ENCODE measurements at regions not wholly inside any gene's neighbourhood (a gene's known extent, or its start where the extent isn't known, plus 50 kb on each side); places are given as distances from the start of the nearest gene placed in this dataset.

DNA sequence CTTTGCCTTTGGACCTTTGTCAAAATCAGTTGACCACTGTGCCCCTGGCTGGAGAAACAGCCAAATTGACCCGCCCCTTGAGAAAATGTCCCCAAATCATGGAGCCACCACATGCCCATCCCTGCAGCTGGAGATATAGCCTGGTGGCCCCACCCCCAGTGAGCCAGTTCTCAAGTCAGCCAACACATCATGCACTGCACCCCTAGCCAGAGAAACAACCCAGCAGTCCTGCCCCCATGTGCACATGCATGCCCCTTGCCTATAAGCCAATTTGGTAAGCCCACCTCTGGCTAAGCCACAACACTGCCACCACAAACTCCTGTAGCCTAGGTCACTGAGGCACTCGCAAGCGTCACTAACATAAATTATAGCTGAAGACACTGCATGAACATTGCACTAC, 174.2 kb upstream of the ECI2 start:
- in situ Hi-C loops (cut with MboI; ENCODE audit: low sequenced_read_pairs), result loop anchor here (25.0 kb wide), 1 partner anchor 628 kb away; no protein-coding TSS in a partner anchor

DNA sequence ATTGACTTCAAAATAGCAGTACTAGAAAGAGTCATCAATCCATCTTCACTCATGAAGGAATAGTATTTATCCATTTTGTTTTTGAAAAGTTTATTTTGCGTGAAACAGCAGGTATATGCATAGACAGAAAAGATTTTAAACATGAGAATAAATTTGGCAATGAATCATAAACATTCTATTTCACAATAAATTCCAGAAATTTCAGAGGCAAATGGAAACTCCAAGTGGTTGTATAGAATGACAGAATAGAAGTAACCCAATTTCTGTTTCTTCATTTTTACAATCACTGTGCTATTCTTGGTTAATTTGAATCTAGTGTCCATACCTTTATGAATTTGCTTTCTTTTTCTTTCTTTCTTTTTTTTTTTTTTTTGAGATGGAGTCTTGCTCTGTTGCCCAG, 173.0 kb upstream of the ECI2 start:
- in situ Hi-C loops (cut with MboI; ENCODE audit: low sequenced_read_pairs), result loop anchor here (25.0 kb wide), 1 partner anchor 629 kb away; no protein-coding TSS in a partner anchor

GRCh38 chr6:4304927-4305455, 169.6 kb upstream of the ECI2 start:
- in situ Hi-C loops (cut with MboI; ENCODE audit: low sequenced_read_pairs), result loop anchor here (25.0 kb wide), 1 partner anchor 632 kb away; no protein-coding TSS in a partner anchor

DNA sequence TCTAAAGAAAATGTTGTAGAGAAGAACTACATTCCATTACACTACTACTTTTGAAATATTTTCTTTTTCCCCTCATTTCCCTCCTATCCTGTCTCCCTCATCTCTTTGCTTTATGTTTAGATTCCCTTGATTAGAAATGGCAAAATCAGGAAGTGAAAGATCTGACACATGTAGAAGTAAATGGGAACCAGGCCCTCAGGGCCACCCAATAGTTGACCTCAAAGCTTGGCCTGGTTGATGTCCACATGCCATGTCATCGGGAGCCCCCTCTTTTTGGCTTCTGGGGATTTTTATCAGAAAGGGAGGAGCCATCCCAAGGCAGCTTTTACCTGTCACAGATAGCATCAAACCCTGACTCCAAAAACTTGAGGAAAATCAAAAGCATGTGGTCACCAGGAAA, 168.3 kb upstream of the ECI2 start:
- in situ Hi-C loops (cut with MboI; ENCODE audit: low sequenced_read_pairs), result loop anchor here (25.0 kb wide), 1 partner anchor 634 kb away; no protein-coding TSS in a partner anchor

- in situ Hi-C loops (cut with MboI; ENCODE audit: low sequenced_read_pairs), result loop anchor here (25.0 kb wide), 1 partner anchor 635 kb away; no protein-coding TSS in a partner anchor
These were observed 167.1 kb upstream of the ECI2 start for GRCh38 chr6:4302524-4302923.

DNA sequence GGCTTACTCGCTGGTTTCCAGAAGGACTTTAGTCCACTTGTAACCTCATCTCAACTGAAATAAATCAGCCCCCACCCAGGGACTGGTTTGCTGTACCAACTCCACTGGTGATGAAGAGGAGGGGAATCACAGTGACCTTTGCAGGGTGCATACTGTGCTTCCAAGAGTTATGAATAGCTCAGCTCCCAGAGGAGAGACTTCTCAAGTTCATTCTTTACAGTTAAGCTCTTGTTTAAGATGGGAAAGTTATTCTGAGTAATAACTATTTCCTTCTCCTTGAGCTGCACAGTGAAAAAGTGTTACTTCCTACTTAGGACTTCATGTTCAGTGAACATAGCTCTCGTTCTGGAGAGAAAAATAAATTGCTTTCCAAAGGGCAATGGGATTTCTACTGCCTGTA, 166.5 kb upstream of the ECI2 start:
- in situ Hi-C loops (cut with MboI; ENCODE audit: low sequenced_read_pairs), result loop anchor here (25.0 kb wide), 1 partner anchor 635 kb away; no protein-coding TSS in a partner anchor

- in situ Hi-C loops (cut with MboI; ENCODE audit: low sequenced_read_pairs), result loop anchor here (25.0 kb wide), 1 partner anchor 636 kb away; no protein-coding TSS in a partner anchor
These were observed 165.5 kb upstream of the ECI2 start for GRCh38 chr6:4300917-4301316.

DNA sequence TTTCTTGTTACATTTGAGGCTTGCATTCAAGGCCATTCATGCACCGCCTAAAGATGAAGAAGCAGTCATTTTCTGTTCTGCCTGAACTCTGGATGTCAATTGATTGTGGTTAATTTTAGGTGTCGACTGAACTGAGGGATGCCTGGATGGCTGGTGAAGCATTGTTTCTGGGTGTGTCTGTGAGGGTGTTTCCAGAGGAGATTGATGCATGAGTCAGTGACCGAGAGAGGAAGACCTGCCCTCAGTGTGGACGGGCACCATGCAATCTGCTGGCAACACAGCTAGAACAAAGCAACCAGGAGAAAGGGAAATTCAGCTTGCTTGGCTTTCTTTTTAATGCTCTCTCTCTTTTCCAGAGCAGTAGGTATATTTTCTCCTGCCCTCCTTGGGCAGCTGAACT, 164.1 kb upstream of the ECI2 start:
- in situ Hi-C loops (cut with MboI; ENCODE audit: low sequenced_read_pairs), result no loop called here

- in situ Hi-C loops (cut with MboI; ENCODE audit: low sequenced_read_pairs), result no loop called here
These were observed 162.0 kb upstream of the ECI2 start for GRCh38 chr6:4297348-4297747.

GRCh38 chr6:4296552-4296951, 161.2 kb upstream of the ECI2 start:
- in situ Hi-C loops (cut with MboI; ENCODE audit: low sequenced_read_pairs), result no loop called here

DNA sequence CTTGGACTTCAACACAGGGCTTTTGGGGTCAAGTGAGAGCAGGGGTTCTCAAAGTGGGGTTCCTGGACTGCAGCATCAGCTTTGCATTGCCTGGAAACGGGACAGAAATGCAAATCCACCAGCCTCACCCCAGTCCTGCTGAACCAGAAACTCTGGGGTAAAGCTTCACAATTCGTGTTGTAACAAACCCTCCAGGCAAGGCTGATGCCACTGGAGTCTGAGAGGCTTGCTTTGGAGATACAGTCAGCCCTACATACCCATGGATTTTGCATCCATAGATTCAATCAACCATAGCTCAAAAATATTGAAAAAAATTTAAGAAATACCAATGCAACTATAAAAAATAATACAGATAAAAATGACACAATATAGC, 160.4 kb upstream of the ECI2 start:
- in situ Hi-C loops (cut with MboI; ENCODE audit: low sequenced_read_pairs), result no loop called here

DNA sequence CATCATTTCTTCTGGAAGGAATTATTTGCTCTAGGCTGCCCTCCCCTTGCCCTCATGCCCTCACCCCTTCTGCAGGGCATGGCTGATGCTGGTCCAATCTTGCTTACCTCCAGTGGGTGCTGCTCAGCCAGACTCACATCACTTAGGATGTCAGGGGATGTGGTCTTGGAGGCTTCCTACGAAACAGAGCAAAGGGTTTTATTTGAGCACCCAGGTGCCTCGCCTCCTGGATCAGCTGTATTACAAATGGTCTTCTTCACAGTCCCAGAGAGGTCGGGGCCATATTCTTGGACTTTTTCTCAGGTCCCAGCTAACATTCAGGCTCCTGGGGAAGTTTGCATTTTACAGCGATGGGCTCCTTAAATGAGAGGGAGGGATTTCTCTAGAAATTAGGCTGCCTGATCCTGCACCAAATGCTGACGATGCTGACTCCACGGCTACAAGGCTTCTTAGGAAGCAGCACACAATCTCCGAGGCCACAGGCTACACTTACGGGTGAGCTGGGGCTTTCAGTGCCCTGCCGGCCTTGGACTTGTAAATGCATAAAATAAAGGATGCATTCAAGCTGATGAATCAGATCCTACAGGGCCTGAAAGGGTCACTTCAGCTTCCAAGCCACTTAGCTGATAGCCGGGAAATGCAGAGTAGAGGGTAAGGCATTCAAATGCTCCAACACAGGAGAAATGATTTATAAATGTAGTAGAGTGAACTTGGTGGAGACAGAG, 159.8 kb upstream of the ECI2 start:
- in situ Hi-C loops (cut with MboI; ENCODE audit: low sequenced_read_pairs), result no loop called here

- in situ Hi-C loops (cut with MboI; ENCODE audit: low sequenced_read_pairs), result no loop called here
These were observed 159.3 kb upstream of the ECI2 start for GRCh38 chr6:4294636-4295035.

DNA sequence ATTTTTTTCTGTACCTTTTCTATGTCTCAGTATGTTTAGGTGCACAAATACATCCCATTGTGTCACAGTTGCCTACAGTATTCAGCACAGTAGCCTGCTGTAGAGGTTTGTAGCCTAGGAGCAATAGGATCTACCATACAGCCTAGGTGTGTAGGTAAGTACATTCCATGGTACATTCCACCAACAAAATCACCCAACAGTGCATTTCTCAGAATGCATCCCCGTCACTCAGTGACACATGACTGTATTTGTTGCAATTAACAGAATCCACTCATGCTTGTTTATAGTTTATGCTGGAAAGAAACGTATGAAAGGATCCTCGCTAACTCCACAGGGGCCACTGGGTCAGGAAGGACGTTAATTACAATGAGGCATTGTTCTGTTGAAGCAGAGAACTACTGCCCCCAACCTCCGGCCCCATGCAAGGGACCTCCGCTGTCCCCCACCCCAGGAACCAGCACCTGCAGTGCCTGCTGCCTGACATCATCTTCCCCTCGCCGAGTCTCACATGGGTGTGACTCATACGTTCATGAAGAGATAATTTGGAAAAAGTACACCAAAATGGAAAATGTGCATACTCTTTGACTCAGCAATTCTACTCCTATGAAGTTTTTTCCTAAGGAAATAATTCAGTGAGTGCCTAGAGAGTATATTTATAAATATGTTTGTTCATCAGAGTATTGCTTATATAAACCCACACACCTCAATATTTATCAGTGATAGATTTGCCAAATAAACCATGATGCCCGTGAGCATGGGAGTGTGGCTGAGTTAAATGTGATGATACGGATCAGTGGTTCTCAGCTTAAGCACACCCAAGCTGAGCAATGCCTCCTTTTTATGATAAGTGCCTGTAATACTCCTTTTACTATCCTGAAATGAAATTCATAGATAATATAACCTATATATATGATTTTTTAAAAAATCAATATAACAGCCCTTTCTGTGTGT, 156.4 kb upstream of the ECI2 start:
- in situ Hi-C loops (cut with MboI; ENCODE audit: low sequenced_read_pairs), result no loop called here

DNA sequence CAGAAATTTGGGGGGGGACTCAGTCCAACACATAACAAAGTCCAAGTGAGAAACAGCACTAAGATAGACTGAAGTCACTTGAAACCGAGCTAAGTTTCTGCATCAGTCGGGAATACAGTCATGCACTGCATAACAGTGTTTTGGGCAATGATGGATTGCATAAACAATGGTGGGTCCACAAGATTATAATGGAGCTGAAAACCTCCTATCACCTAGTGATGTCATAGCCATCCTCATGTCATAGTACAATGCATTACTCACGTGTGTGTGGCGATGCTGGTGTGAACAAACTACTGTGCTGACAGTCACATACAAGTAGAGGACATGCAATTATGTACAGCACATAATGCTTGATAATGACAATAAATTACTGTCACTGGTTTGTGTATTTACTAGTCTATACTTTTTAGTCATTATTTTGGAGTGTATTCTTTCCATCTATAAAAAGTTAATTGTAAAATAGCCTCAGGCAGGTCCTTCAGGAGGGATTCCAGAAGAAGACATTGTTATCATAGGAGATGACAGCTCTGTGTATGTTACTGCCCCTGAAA, 154.5 kb upstream of the ECI2 start:
- in situ Hi-C loops (cut with MboI; ENCODE audit: low sequenced_read_pairs), result no loop called here

- in situ Hi-C loops (cut with MboI; ENCODE audit: low sequenced_read_pairs), result no loop called here
These were observed 152.5 kb upstream of the ECI2 start for GRCh38 chr6:4287811-4288244.

- in situ Hi-C loops (cut with MboI; ENCODE audit: low sequenced_read_pairs), result no loop called here
These were observed 152.0 kb upstream of the ECI2 start for GRCh38 chr6:4287372-4287771.

- in situ Hi-C loops (cut with MboI; ENCODE audit: low sequenced_read_pairs), result no loop called here
These were observed 147.6 kb upstream of the ECI2 start for GRCh38 chr6:4282926-4283325.

DNA sequence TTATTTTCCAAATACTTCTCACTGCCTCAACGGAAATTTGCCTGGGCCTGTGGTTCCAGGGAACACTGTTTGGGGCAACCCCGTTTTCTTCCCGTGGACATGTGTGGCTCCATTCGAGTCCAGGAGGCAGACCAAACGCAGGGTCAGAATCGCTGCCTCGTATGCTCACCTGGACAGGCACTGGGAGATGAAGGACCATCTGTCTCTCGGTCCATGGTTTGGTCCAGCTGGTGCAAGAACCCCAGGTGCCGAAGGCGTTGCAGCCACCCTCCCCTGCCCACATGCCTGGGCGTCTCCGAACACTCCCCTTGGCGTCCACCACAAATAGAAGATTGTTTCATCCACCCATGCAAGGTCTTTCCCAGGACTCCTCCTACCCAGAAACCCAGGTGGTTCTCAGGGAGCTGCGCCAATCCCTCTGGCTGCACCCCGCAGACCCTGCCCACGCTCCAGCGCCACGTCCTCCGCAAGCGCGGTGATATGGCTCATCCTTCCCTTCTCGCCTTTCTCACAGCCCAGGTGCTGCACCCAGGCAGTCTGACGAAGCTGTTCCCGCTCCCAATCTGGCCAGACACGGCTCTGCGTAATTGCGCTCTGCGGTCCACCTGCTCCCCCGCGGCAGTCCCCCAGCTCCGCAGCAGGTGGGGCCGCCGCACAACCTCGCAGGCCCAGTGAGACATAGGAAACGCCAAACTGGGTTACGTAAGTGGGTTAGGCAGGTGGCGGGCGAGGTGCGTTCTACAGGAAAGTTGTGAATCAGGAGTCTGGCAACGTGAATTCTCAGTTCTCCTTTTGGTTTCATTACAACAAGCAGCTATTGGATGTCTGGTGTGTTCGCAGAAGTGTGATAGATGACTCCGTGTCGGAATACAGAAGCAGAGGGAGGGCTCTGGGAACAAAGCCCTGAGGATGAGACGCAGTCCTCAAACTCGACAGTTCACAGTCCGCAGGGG, 146.2 kb upstream of the ECI2 start:
- in situ Hi-C loops (cut with MboI; ENCODE audit: low sequenced_read_pairs), result no loop called here

GRCh38 chr6:4280707-4281106, 145.3 kb upstream of the ECI2 start:
- in situ Hi-C loops (cut with MboI; ENCODE audit: low sequenced_read_pairs), result no loop called here
